GM23338 (cell line): ENCODE measurements at regions not wholly inside any gene's neighbourhood (a gene's known extent, or its start where the extent isn't known, plus 50 kb on each side); places are given as distances from the start of the nearest gene placed in this dataset.

Experiments used
- CREB1 ChIP-seq: fragments of 250-450 bp; sonication (Bioruptor Pico); IDR thresholded peaks from 2 replicates; pipeline ENCODE4 v1.5.0; 2020; ENCODE audit warnings: low read depth, mild to moderate bottlenecking, moderate library complexity
- EZH2 ChIP-seq: fragments of 200-600 bp; sonication (generic); IDR thresholded peaks from one replicate; pipeline ENCODE4 v1.8.0; 2017; ENCODE audit warnings: antibody characterized with exemption, mild to moderate bottlenecking, low read depth; ENCODE audit not compliant: unreplicated experiment
- EZH2phosphoT487 ChIP-seq: fragments of 200-600 bp; sonication (generic); IDR thresholded peaks from one replicate; pipeline ENCODE4 v1.8.1; 2018; ENCODE audit warnings: antibody characterized with exemption; ENCODE audit not compliant: unreplicated experiment
- JUNB ChIP-seq: IDR thresholded peaks from one replicate; pipeline ENCODE4 v1.6.1; 2016; ENCODE audit warnings: antibody characterized with exemption; ENCODE audit not compliant: unreplicated experiment
- NANOG ChIP-seq: IDR thresholded peaks from 2 replicates; pipeline ENCODE4 v1.6.1; 2016; ENCODE audit warnings: antibody characterized with exemption, borderline replicate concordance
- POLR2AphosphoS5 ChIP-seq: IDR thresholded peaks from 2 replicates; pipeline ENCODE4 v1.6.1; 2016; ENCODE audit warnings: antibody characterized with exemption, low read depth
- STAT1 ChIP-seq: IDR thresholded peaks from one replicate; pipeline ENCODE4 v1.6.1; 2016; ENCODE audit warnings: antibody characterized with exemption; ENCODE audit not compliant: unreplicated experiment
- ZNF114 ChIP-seq: fragments of 250-450 bp; sonication (Bioruptor Pico); IDR thresholded peaks from 2 replicates; pipeline ENCODE4 v1.5.0; 2020; ENCODE audit warnings: mild to moderate bottlenecking, moderate library complexity
- ZNF462 ChIP-seq: fragments of 250-450 bp; sonication (Bioruptor Pico); IDR thresholded peaks from 2 replicates; pipeline ENCODE4 v1.5.0; 2020; ENCODE audit warnings: mild to moderate bottlenecking, moderate library complexity
- TF ChIP-seq, protein P1 (sequence below), 2 experiments: fragments of 200-600 bp in 1 of 2; sonication (generic) in 1 of 2; conservative IDR thresholded peaks; 2 replicates each; pipeline versions ENCODE4 v1.5.1 to v1.6.1; 2016 to 2017; ENCODE audit warnings: antibody characterized with exemption in 2 of 2, low read depth in 2 of 2, mild to moderate bottlenecking in 2 of 2, moderate library complexity in 1 of 2
- TF ChIP-seq, protein P2 (sequence below): IDR thresholded peaks from one replicate; pipeline ENCODE4 v1.6.1; 2018; ENCODE audit warnings: antibody characterized with exemption; ENCODE audit not compliant: unreplicated experiment
- TF ChIP-seq, protein P3 (sequence below): IDR thresholded peaks from 2 replicates; pipeline ENCODE4 v1.6.1; 2016; ENCODE audit warnings: antibody characterized with exemption

- no peak for TF ChIP-seq EZH2phosphoT487
- TF ChIP-seq, protein P1, sequence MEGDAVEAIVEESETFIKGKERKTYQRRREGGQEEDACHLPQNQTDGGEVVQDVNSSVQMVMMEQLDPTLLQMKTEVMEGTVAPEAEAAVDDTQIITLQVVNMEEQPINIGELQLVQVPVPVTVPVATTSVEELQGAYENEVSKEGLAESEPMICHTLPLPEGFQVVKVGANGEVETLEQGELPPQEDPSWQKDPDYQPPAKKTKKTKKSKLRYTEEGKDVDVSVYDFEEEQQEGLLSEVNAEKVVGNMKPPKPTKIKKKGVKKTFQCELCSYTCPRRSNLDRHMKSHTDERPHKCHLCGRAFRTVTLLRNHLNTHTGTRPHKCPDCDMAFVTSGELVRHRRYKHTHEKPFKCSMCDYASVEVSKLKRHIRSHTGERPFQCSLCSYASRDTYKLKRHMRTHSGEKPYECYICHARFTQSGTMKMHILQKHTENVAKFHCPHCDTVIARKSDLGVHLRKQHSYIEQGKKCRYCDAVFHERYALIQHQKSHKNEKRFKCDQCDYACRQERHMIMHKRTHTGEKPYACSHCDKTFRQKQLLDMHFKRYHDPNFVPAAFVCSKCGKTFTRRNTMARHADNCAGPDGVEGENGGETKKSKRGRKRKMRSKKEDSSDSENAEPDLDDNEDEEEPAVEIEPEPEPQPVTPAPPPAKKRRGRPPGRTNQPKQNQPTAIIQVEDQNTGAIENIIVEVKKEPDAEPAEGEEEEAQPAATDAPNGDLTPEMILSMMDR (conservative IDR thresholded peaks at IDR 0.05; ENCODE audit: low read depth in 2 of 2), result no peak
- TF ChIP-seq EZH2, result no peak
- TF ChIP-seq, protein P2, sequence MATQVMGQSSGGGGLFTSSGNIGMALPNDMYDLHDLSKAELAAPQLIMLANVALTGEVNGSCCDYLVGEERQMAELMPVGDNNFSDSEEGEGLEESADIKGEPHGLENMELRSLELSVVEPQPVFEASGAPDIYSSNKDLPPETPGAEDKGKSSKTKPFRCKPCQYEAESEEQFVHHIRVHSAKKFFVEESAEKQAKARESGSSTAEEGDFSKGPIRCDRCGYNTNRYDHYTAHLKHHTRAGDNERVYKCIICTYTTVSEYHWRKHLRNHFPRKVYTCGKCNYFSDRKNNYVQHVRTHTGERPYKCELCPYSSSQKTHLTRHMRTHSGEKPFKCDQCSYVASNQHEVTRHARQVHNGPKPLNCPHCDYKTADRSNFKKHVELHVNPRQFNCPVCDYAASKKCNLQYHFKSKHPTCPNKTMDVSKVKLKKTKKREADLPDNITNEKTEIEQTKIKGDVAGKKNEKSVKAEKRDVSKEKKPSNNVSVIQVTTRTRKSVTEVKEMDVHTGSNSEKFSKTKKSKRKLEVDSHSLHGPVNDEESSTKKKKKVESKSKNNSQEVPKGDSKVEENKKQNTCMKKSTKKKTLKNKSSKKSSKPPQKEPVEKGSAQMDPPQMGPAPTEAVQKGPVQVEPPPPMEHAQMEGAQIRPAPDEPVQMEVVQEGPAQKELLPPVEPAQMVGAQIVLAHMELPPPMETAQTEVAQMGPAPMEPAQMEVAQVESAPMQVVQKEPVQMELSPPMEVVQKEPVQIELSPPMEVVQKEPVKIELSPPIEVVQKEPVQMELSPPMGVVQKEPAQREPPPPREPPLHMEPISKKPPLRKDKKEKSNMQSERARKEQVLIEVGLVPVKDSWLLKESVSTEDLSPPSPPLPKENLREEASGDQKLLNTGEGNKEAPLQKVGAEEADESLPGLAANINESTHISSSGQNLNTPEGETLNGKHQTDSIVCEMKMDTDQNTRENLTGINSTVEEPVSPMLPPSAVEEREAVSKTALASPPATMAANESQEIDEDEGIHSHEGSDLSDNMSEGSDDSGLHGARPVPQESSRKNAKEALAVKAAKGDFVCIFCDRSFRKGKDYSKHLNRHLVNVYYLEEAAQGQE, result no peak
- TF ChIP-seq POLR2AphosphoS5, result no peak
- TF ChIP-seq, protein P3, sequence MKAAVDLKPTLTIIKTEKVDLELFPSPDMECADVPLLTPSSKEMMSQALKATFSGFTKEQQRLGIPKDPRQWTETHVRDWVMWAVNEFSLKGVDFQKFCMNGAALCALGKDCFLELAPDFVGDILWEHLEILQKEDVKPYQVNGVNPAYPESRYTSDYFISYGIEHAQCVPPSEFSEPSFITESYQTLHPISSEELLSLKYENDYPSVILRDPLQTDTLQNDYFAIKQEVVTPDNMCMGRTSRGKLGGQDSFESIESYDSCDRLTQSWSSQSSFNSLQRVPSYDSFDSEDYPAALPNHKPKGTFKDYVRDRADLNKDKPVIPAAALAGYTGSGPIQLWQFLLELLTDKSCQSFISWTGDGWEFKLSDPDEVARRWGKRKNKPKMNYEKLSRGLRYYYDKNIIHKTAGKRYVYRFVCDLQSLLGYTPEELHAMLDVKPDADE, result no peak
- TF ChIP-seq NANOG, result no peak
- no peak for TF ChIP-seq CREB1
- no peak for TF ChIP-seq STAT1
- TF ChIP-seq ZNF114 (CRISPR knock-in tag), result no peak
- no peak for TF ChIP-seq ZNF462 (CRISPR knock-in tag)
- TF ChIP-seq JUNB, result no peak
These were observed 114.3 kb downstream of the LITAF start for GRCh38 chr16:11472410-11472809.
